H1 (cell line): ENCODE measurements at regions not wholly inside any gene's neighbourhood (a gene's known extent, or its start where the extent isn't known, plus 50 kb on each side); places are given as distances from the start of the nearest gene placed in this dataset.

Experiments
- BCL11A ChIP-seq, 2 experiments: IDR thresholded peaks; one replicate each; pipeline ENCODE4 v1.6.1; 2011; ENCODE audit warnings: low read depth in 2 of 2, low read length in 2 of 2, mild to moderate bottlenecking in 2 of 2
- EZH2 ChIP-seq: fragments of 200-600 bp; sonication (generic); IDR thresholded peaks from 2 replicates; pipeline ENCODE4 v1.7.1; 2012; ENCODE audit warnings: low read depth, mild to moderate bottlenecking, moderate library complexity, low read length, inconsistent platforms; ENCODE audit not compliant: severe bottlenecking
- POU5F1 ChIP-seq: IDR thresholded peaks from 2 replicates; pipeline ENCODE4 v1.6.1; 2011; ENCODE audit warnings: low read depth, mild to moderate bottlenecking, low read length, moderate library complexity
- RXRA ChIP-seq: IDR thresholded peaks from 2 replicates; pipeline ENCODE4 v1.6.1; 2011; ENCODE audit warnings: low read depth, mild to moderate bottlenecking, low read length, moderate library complexity; ENCODE audit not compliant: insufficient read depth
- SP1 ChIP-seq: IDR thresholded peaks from 2 replicates; pipeline ENCODE4 v1.6.1; 2011; ENCODE audit warnings: low read depth, low read length
- USF2 ChIP-seq: IDR thresholded peaks from 2 replicates; pipeline ENCODE4 v1.6.1; 2011; ENCODE audit warnings: low read length, improper control_type of control experiment

- no peak for TF ChIP-seq USF2
- TF ChIP-seq EZH2 = no peak
- TF ChIP-seq SP1 = no peak
- TF ChIP-seq POU5F1 = no peak
- no peak for TF ChIP-seq RXRA
- TF ChIP-seq BCL11A (IDR thresholded peaks at IDR 0.05; ENCODE audit: low read depth in 2 of 2, low read length in 2 of 2) = no peak
- TF ChIP-seq, all 59 proteins: peak for 0
Observed at GRCh38 chr2:221115944-221116343, 456.2 kb downstream of the EPHA4 start (continued).
